Thyroid gland (tissue), 4 donors: ENCODE measurements at regions not wholly inside any gene's neighbourhood (a gene's known extent, or its start where the extent isn't known, plus 50 kb on each side); places are given as distances from the start of the nearest gene placed in this dataset.
A peak's percentile ranks its signal among the peaks of the same experiment; 100 is the strongest.
"Not testable (repeated sequence)": the region's sequence is repeated elsewhere in the genome, so short reads cannot be mapped to it uniquely, and the experiment has no call there.

Source experiments
- DNase-seq, 2 donors: peaks; one replicate each; pipeline ENCODE4 v3.0.0-alpha.2; 2019
- H3K27ac ChIP-seq, 3 donors: fragments of 200-600 bp; sonication (generic); 1 replicate in 2 of 3; 2 replicates in 1 of 3; pipeline ENCODE4 v1.5.1; 2016 to 2019; ENCODE audit warnings: mild to moderate bottlenecking in 1 of 3, moderate library complexity in 1 of 3
- H3K27me3 ChIP-seq: fragments of 200-600 bp; sonication (generic); one replicate; pipeline ENCODE4 v1.5.1; 2019
- H3K36me3 ChIP-seq, 2 donors: fragments of 200-600 bp; sonication (generic); one replicate each; pipeline ENCODE4 v1.5.1; 2016 to 2019
- H3K4me1 ChIP-seq, 2 donors: fragments of 200-600 bp; sonication (generic); one replicate each; pipeline ENCODE4 v1.5.1; 2017 to 2019
- H3K4me3 ChIP-seq, 3 donors: fragments of 200-600 bp; sonication (generic); replicated peaks in 1 of 3; 1 replicate in 2 of 3; 2 replicates in 1 of 3; pipeline ENCODE4 v1.5.1; 2016; ENCODE audit warnings: mild to moderate bottlenecking in 1 of 3
- H3K9me3 ChIP-seq: fragments of 200-600 bp; sonication (generic); one replicate; pipeline ENCODE4 v1.5.1; 2017
- CTCF ChIP-seq, 6 experiments: fragments of 200-600 bp in 3 of 6; fragments of 450-650 bp in 3 of 6; sonication (generic) in 3 of 6; IDR thresholded peaks; one replicate each; pipeline ENCODE4 v1.5.1; 2016 to 2019; ENCODE audit warnings: antibody characterized with exemption in 6 of 6, mild to moderate bottlenecking in 2 of 6, inconsistent platforms in 1 of 6, moderate library complexity in 1 of 6
- POLR2A ChIP-seq, 2 donors: fragments of 450-650 bp; IDR thresholded peaks; one replicate each; pipeline ENCODE4 v1.6.1; 2017; ENCODE audit warnings: antibody characterized with exemption in 2 of 2, mild to moderate bottlenecking in 2 of 2, moderate library complexity in 1 of 2
- WGBS, 2 donors: methylation state at CpG; one replicate each; pipeline ENCODE4 v1.1.5; 2017; 5-methylcytosine and 5-hydroxymethylcytosine counted together
- intact Hi-C: fragments of 100-400 bp; cut with DNase I; formaldehyde crosslinking; loops from one replicate; pipeline ENCODE4 v1.15.1; 2023

DNA sequence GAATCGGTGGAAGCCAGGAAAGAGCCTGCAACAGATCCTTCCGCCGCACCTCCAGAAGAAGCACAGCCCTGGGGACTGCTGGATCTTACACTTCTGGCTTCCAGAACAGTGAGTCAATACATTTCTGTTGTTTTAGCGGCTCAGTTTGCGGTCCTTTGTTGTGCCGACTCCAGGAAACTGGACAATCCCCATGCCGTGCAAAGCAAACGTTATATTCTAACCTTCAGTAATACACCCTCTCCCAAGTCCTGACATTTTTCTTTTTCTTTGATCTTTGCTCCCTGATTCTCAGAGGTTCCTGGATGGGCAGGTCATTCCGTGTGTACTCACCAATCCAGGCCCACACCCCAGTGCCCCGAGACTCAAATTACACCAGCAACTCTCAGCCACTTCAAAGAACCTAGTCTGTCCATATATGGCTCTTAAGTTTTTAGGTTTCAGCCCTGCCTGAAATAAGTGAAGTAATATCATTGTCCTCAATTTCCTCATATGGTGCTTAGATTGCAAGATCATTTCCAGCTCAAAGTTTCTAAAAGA lies 387.1 kb upstream of the SGCG start:
- Histone ChIP-seq H3K27ac (no peak overlapping the region), H3K27me3 (no peaks in the 10 kb centered on the region), H3K4me3 (no peak overlapping the region), H3K36me3 (no peaks in the 10 kb centered on the region), H3K9me3 (no peaks in the 10 kb centered on the region), H3K4me1 (peaks cover 5 to 10% of the 10 kb centered on the region in 2 donors)
- intact Hi-C loops, result no loop called here
- TF ChIP-seq CTCF (IDR thresholded peaks at IDR 0.05) (no peak), POLR2A (IDR thresholded peaks at IDR 0.05) (no peak)
- 49 to 57% methylated on average over 10 of the region's 10 CpGs for WGBS, 2 donors
- no peak for DNase-seq

GRCh38 chr13:22800526-22801401 lies 380.0 kb upstream of the SGCG start:
- intact Hi-C loops, result loop anchor here (5.0 kb wide), 1 partner anchor 222 kb away; no protein-coding TSS in a partner anchor
- Histone ChIP-seq H3K4me3 (no peak overlapping the region), H3K36me3 (no peaks in the 10 kb centered on the region), H3K9me3 (no peaks in the 10 kb centered on the region), H3K27me3 (no peaks in the 10 kb centered on the region), H3K4me1 (no peaks in the 10 kb centered on the region), H3K27ac (no peak overlapping the region)
- DNase-seq, result peak in 1 of 2 donors; percentile 6
- WGBS, 2 donors, result 68 to 82% methylated on average over 5 of the region's 5 CpGs
- no peak for TF ChIP-seq POLR2A (IDR thresholded peaks at IDR 0.05)
- no peak for TF ChIP-seq CTCF (IDR thresholded peaks at IDR 0.05)

- 38 to 43% methylated on average over 3 of the region's 3 CpGs for WGBS, 2 donors
- Histone ChIP-seq H3K36me3 (no peaks in the 10 kb centered on the region), H3K27ac (no peak overlapping the region), H3K27me3 (no peaks in the 10 kb centered on the region), H3K4me3 (no peak overlapping the region), H3K4me1 (no peaks in the 10 kb centered on the region), H3K9me3 (no peaks in the 10 kb centered on the region)
- DNase-seq, result no peak
- intact Hi-C loops, result loop anchor here (5.0 kb wide), 1 partner anchor 221 kb away; no protein-coding TSS in a partner anchor
- TF ChIP-seq CTCF (IDR thresholded peaks at IDR 0.05) (peak in 4 of 6 experiments; percentile 27 to 71 (median 55)), POLR2A (IDR thresholded peaks at IDR 0.05) (no peak)
Measured at GRCh38 chr13:22801402-22802003, 379.3 kb upstream of the SGCG start.

DNA sequence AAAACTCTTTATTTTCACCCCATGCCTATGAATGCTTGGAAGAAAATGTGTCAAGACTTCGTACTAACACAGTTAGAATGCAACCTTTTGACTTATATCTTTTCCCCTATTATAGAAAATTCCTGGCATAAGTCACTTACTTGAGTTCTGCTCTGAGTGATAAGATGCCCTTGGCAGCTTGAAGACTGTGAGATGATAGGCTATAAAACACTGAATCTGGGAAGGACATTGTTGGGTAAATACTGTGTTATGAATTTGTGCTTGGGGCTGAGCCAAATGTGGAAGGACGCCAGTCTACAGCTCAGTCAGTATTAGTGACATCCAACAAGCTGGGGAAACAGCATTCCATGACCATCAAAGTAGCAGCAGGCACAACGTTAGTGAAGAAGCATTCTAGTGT lies 368.0 kb upstream of the SGCG start:
- intact Hi-C loops, result no loop called here
- H3K4me3 ChIP-seq, result no peak overlapping the region
- H3K27ac ChIP-seq, result no peak overlapping the region
- H3K9me3 ChIP-seq, result no peaks in the 10 kb centered on the region
- TF ChIP-seq POLR2A (IDR thresholded peaks at IDR 0.05), result no peak
- H3K4me1 ChIP-seq, result peaks cover 0 to 21% of the 10 kb centered on the region in 2 donors
- no peaks in the 10 kb centered on the region for H3K36me3 ChIP-seq
- WGBS, 2 donors, result 30 to 34% methylated on average over 3 of the region's 3 CpGs
- no peaks in the 10 kb centered on the region for H3K27me3 ChIP-seq
- DNase-seq, result peak in 1 of 2 donors; percentile 17

GRCh38 chr13:22813531-22814377 lies 367.0 kb upstream of the SGCG start:
- H3K4me3 ChIP-seq, H3K27me3 ChIP-seq, intact Hi-C loops, H3K27ac ChIP-seq, H3K9me3 ChIP-seq, H3K36me3 ChIP-seq: not testable (repeated sequence)
- WGBS, 2 donors, result 23 to 31% methylated on average over 21 of the region's 21 CpGs
- DNase-seq, result peak in 1 of 2 donors; percentile 17
- H3K4me1 ChIP-seq, result peaks cover 0 to 21% of the 10 kb centered on the region in 2 donors

GRCh38 chr13:22814433-22814832 lies 366.3 kb upstream of the SGCG start:
- H3K36me3 ChIP-seq, H3K27me3 ChIP-seq, H3K9me3 ChIP-seq, H3K27ac ChIP-seq, H3K4me3 ChIP-seq, DNase-seq, intact Hi-C loops: not testable (repeated sequence)
- WGBS, 2 donors, result 50 to 53% methylated on average over 8 of the region's 8 CpGs
- H3K4me1 ChIP-seq, result peaks cover 0 to 21% of the 10 kb centered on the region in 2 donors
